T-helper 17 cell (primary cell): ENCODE measurements at regions not wholly inside any gene's neighbourhood (a gene's known extent, or its start where the extent isn't known, plus 50 kb on each side); places are given as distances from the start of the nearest gene placed in this dataset.

Experiments
- ATAC-seq: fragments of 150-1000 bp; cut with Tn5 transposase; 2 replicates; pipeline ENCODE4 v1.10.0; 2021; ENCODE audit warnings: mild to moderate bottlenecking, moderate library complexity
- DNase-seq, 3 donors: peaks; one replicate each; pipeline versions ENCODE4 v3.0.0 to v3.0.0-alpha.2; 2020 to 2021
- H3K9me3 ChIP-seq: one replicate; pipeline ENCODE4 v1.7.0; 2013; ENCODE audit warnings: low read length, mild to moderate bottlenecking; ENCODE audit not compliant: control insufficient read depth, poor library complexity, severe bottlenecking
- H3K27ac Mint-ChIP-seq: one replicate; pipeline ENCODE4 v1.8.0; 2022; ENCODE audit warnings: mild to moderate bottlenecking, moderate library complexity, mixed read lengths
- H3K27me3 Mint-ChIP-seq: one replicate; pipeline ENCODE4 v1.8.0; 2022; ENCODE audit warnings: mixed read lengths
- H3K36me3 Mint-ChIP-seq: one replicate; pipeline ENCODE4 v1.8.0; 2022; ENCODE audit warnings: low read depth, mixed read lengths
- H3K4me1 Mint-ChIP-seq: one replicate; pipeline ENCODE4 v1.8.0; 2022; ENCODE audit warnings: mild to moderate bottlenecking, mixed read lengths
- H3K4me3 Mint-ChIP-seq: one replicate; pipeline ENCODE4 v1.8.0; 2022; ENCODE audit warnings: mild to moderate bottlenecking, moderate library complexity, mixed read lengths

GRCh38 chr12:92473564-92473963 is 229.2 kb upstream of the PLEKHG7 start:
- DNase-seq (no peak), ATAC-seq (no peak)
- no peaks in the 10 kb centered on the region for H3K9me3 ChIP-seq
- Mint-ChIP-seq H3K27me3 (no peaks in the 10 kb centered on the region), H3K4me3 (no peak overlapping the region), H3K36me3 (no peaks in the 10 kb centered on the region), H3K27ac (no peak overlapping the region), H3K4me1 (peaks cover 3% of the 10 kb centered on the region)

GRCh38 chr12:92472201-92472600 is 230.6 kb upstream of the PLEKHG7 start:
- Mint-ChIP-seq H3K4me3 (no peak overlapping the region), H3K4me1 (peaks cover 3% of the 10 kb centered on the region), H3K27ac (no peak overlapping the region), H3K36me3 (no peaks in the 10 kb centered on the region), H3K27me3 (no peaks in the 10 kb centered on the region)
- no peak for DNase-seq
- H3K9me3 ChIP-seq: no peaks in the 10 kb centered on the region
- ATAC-seq: no peak

GRCh38 chr12:92471551-92471950 is 231.2 kb upstream of the PLEKHG7 start:
- DNase-seq (no peak), ATAC-seq (no peak)
- no peaks in the 10 kb centered on the region for H3K9me3 ChIP-seq
- Mint-ChIP-seq H3K27me3 (no peaks in the 10 kb centered on the region), H3K4me3 (no peak overlapping the region), H3K4me1 (peaks cover 3% of the 10 kb centered on the region), H3K36me3 (no peaks in the 10 kb centered on the region), H3K27ac (no peak overlapping the region)

GRCh38 chr12:92470608-92471021 is 232.2 kb upstream of the PLEKHG7 start:
- H3K27ac Mint-ChIP-seq: peak overlapping the region; percentile 32
- no peaks in the 10 kb centered on the region for H3K9me3 ChIP-seq
- DNase-seq (no peak), ATAC-seq (peak; percentile 32)
- H3K36me3 Mint-ChIP-seq: no peaks in the 10 kb centered on the region
- H3K4me3 Mint-ChIP-seq: no peak overlapping the region
- H3K4me1 Mint-ChIP-seq: peaks cover 3% of the 10 kb centered on the region
- H3K27me3 Mint-ChIP-seq: no peaks in the 10 kb centered on the region

- ATAC-seq (no peak), DNase-seq (no peak)
- Mint-ChIP-seq H3K4me1 (peaks cover 3% of the 10 kb centered on the region), H3K27ac (peak overlapping the region; percentile 32), H3K4me3 (no peak overlapping the region), H3K27me3 (no peaks in the 10 kb centered on the region), H3K36me3 (no peaks in the 10 kb centered on the region)
- no peaks in the 10 kb centered on the region for H3K9me3 ChIP-seq
Observed at GRCh38 chr12:92469837-92470236, 233.0 kb upstream of the PLEKHG7 start.

- Mint-ChIP-seq H3K36me3 (no peaks in the 10 kb centered on the region), H3K4me1 (peaks cover 3% of the 10 kb centered on the region), H3K4me3 (no peak overlapping the region), H3K27ac (no peak overlapping the region), H3K27me3 (no peaks in the 10 kb centered on the region)
- DNase-seq (no peak), ATAC-seq (no peak)
- no peaks in the 10 kb centered on the region for H3K9me3 ChIP-seq
Observed at GRCh38 chr12:92468358-92469020, 234.3 kb upstream of the PLEKHG7 start.

- DNase-seq (no peak), ATAC-seq (no peak)
- Mint-ChIP-seq H3K4me1 (peaks cover 3% of the 10 kb centered on the region), H3K36me3 (no peaks in the 10 kb centered on the region), H3K4me3 (no peak overlapping the region), H3K27me3 (no peaks in the 10 kb centered on the region), H3K27ac (no peak overlapping the region)
- H3K9me3 ChIP-seq: no peaks in the 10 kb centered on the region
Observed at GRCh38 chr12:92467886-92468285, 234.9 kb upstream of the PLEKHG7 start.

GRCh38 chr12:92466391-92467305 is 236.1 kb upstream of the PLEKHG7 start:
- no peak overlapping the region for H3K27ac Mint-ChIP-seq
- H3K36me3 Mint-ChIP-seq: no peaks in the 10 kb centered on the region
- peak overlapping the region; percentile 13 for H3K4me3 Mint-ChIP-seq
- ATAC-seq (peak; percentile 52), DNase-seq (no peak)
- H3K27me3 Mint-ChIP-seq: no peaks in the 10 kb centered on the region
- H3K9me3 ChIP-seq: no peaks in the 10 kb centered on the region
- peaks cover 8% of the 10 kb centered on the region for H3K4me1 Mint-ChIP-seq

GRCh38 chr12:92465786-92466295 is 236.9 kb upstream of the PLEKHG7 start:
- Mint-ChIP-seq H3K4me3 (no peak overlapping the region), H3K36me3 (no peaks in the 10 kb centered on the region), H3K4me1 (peaks cover 8% of the 10 kb centered on the region), H3K27ac (no peak overlapping the region), H3K27me3 (no peaks in the 10 kb centered on the region)
- no peaks in the 10 kb centered on the region for H3K9me3 ChIP-seq
- ATAC-seq (no peak), DNase-seq (no peak)

- H3K27ac Mint-ChIP-seq: peak overlapping the region; percentile 19
- no peaks in the 10 kb centered on the region for H3K36me3 Mint-ChIP-seq
- ATAC-seq: no peak
- H3K4me1 Mint-ChIP-seq: peaks cover 4% of the 10 kb centered on the region
- no peaks in the 10 kb centered on the region for H3K9me3 ChIP-seq
- no peaks in the 10 kb centered on the region for H3K27me3 Mint-ChIP-seq
- no peak for DNase-seq
- no peak overlapping the region for H3K4me3 Mint-ChIP-seq
Observed at GRCh38 chr12:92464911-92465310, 237.9 kb upstream of the PLEKHG7 start.

- H3K9me3 ChIP-seq: no peaks in the 10 kb centered on the region
- DNase-seq (no peak), ATAC-seq (no peak)
- H3K27ac Mint-ChIP-seq: no peak overlapping the region
- no peaks in the 10 kb centered on the region for H3K36me3 Mint-ChIP-seq
- H3K27me3 Mint-ChIP-seq: no peaks in the 10 kb centered on the region
- no peak overlapping the region for H3K4me3 Mint-ChIP-seq
- H3K4me1 Mint-ChIP-seq: peaks cover 4% of the 10 kb centered on the region
Observed at GRCh38 chr12:92463171-92463570, 239.6 kb upstream of the PLEKHG7 start.

- H3K4me1 Mint-ChIP-seq: peaks cover 4% of the 10 kb centered on the region
- H3K36me3 Mint-ChIP-seq: no peaks in the 10 kb centered on the region
- H3K27ac Mint-ChIP-seq: peak overlapping the region; percentile 19
- H3K27me3 Mint-ChIP-seq: no peaks in the 10 kb centered on the region
- DNase-seq (no peak), ATAC-seq (no peak)
- H3K4me3 Mint-ChIP-seq: no peak overlapping the region
- no peaks in the 10 kb centered on the region for H3K9me3 ChIP-seq
Observed at GRCh38 chr12:92462527-92462926, 240.3 kb upstream of the PLEKHG7 start.

- no peaks in the 10 kb centered on the region for H3K9me3 ChIP-seq
- Mint-ChIP-seq H3K4me3 (no peak overlapping the region), H3K27ac (peak overlapping the region; percentile 19), H3K36me3 (no peaks in the 10 kb centered on the region), H3K4me1 (peaks cover 4% of the 10 kb centered on the region), H3K27me3 (no peaks in the 10 kb centered on the region)
- no peak for DNase-seq
- ATAC-seq: peak; percentile 69
Observed at GRCh38 chr12:92462049-92462448, 240.7 kb upstream of the PLEKHG7 start.
